IPS-20b (cell line): ENCODE measurements at regions not wholly inside any gene's neighbourhood (a gene's known extent, or its start where the extent isn't known, plus 50 kb on each side); places are given as distances from the start of the nearest gene placed in this dataset.

ENCODE experiments used
- H3K27ac ChIP-seq: one replicate; pipeline ENCODE4 v1.5.1; 2013; ENCODE audit warnings: low read length
- H3K27me3 ChIP-seq: 2 replicates; pipeline ENCODE4 v1.6.1; 2013; ENCODE audit warnings: mild to moderate bottlenecking, low read length, inconsistent platforms; ENCODE audit not compliant: insufficient read depth
- H3K36me3 ChIP-seq: 2 replicates; pipeline ENCODE4 v1.6.1; 2013; ENCODE audit warnings: low read depth, mild to moderate bottlenecking, inconsistent platforms, low read length, moderate library complexity; ENCODE audit not compliant: insufficient read depth
- H3K4me1 ChIP-seq: 2 replicates; pipeline ENCODE4 v1.6.1; 2013; ENCODE audit warnings: mild to moderate bottlenecking, control low read depth, inconsistent platforms, low read length, moderate library complexity; ENCODE audit not compliant: insufficient read depth
- H3K4me3 ChIP-seq: 2 replicates; pipeline ENCODE4 v1.5.1; 2013; ENCODE audit warnings: mild to moderate bottlenecking, low read length, inconsistent platforms
- H3K9ac ChIP-seq: 2 replicates; pipeline ENCODE4 v1.6.1; 2013; ENCODE audit warnings: low read depth, mild to moderate bottlenecking, inconsistent platforms, low read length, moderate library complexity
- H3K9me3 ChIP-seq: 2 replicates; pipeline ENCODE4 v1.6.1; 2013; ENCODE audit warnings: mild to moderate bottlenecking, low read depth, low read length, inconsistent platforms; ENCODE audit not compliant: insufficient read depth

DNA sequence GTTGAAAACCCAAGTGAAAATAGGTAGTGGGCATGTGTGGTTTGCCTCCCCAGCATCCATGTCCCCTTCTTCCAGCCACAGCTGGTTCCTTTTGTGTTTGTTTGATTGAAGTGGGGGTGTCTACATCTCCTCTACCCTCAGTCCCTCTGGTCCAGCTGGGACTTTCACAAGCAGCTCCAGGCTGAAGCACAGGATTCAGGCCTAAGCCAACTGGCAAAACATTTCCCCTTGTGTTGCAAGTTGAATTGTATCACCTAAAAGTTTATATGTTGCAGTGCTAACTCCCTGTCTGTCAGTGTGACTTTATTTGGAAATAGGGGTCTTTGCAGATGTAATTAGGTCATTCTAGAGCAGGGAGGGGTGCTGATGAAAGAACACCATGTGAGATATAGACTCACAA lies 205.9 kb upstream of the ASIC2 start:
- H3K4me1 ChIP-seq: no peaks in the 10 kb centered on the region
- no peaks in the 10 kb centered on the region for H3K36me3 ChIP-seq
- no peak overlapping the region for H3K27ac ChIP-seq
- no peaks in the 10 kb centered on the region for H3K27me3 ChIP-seq
- no peak overlapping the region for H3K4me3 ChIP-seq
- H3K9me3 ChIP-seq: no peaks in the 10 kb centered on the region
- H3K9ac ChIP-seq: no peak overlapping the region

DNA sequence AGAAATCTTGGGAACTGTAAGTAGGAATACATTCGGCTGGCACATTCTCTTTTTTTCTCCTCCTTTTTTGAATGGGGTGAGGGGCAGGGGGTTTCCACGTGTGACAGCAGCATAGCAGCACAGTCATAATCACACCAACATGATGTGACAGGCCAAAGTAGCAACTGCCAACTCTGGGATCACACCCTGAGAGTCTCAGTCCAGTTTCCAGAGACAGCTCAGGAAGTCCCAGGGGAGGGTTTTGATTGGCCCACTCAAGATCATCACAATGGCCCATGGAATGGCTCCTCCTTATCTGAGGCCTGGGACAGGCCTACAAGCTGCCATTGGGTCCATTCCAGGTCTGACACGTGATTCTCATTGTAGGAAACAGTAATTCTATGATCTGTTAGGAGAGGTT lies 207.1 kb upstream of the ASIC2 start:
- H3K4me1 ChIP-seq: no peaks in the 10 kb centered on the region
- H3K9ac ChIP-seq: no peak overlapping the region
- no peak overlapping the region for H3K4me3 ChIP-seq
- H3K36me3 ChIP-seq: no peaks in the 10 kb centered on the region
- no peak overlapping the region for H3K27ac ChIP-seq
- H3K27me3 ChIP-seq: no peaks in the 10 kb centered on the region
- H3K9me3 ChIP-seq: no peaks in the 10 kb centered on the region

DNA sequence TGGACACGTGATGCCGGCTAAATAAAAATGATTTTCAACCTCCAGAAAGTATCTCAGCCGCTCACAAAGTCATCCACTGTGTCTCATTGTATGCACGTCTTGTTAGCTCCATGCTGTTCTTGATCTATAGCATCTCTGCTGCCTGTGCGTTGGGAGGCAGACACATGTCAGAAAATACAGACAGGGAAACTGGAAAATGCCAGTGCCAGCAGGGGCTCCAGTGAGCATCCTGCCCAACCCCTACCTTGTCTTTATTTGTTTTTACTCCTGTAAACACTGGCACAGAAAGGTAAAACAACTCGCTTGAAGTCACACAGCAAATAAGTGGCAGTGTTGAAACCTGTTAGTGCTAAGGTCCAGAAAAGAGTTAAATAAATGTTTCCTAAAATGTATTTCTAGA lies 208.1 kb upstream of the ASIC2 start:
- no peaks in the 10 kb centered on the region for H3K9me3 ChIP-seq
- H3K27ac ChIP-seq: no peak overlapping the region
- H3K27me3 ChIP-seq: no peaks in the 10 kb centered on the region
- H3K9ac ChIP-seq: no peak overlapping the region
- no peaks in the 10 kb centered on the region for H3K36me3 ChIP-seq
- no peak overlapping the region for H3K4me3 ChIP-seq
- H3K4me1 ChIP-seq: no peaks in the 10 kb centered on the region

DNA sequence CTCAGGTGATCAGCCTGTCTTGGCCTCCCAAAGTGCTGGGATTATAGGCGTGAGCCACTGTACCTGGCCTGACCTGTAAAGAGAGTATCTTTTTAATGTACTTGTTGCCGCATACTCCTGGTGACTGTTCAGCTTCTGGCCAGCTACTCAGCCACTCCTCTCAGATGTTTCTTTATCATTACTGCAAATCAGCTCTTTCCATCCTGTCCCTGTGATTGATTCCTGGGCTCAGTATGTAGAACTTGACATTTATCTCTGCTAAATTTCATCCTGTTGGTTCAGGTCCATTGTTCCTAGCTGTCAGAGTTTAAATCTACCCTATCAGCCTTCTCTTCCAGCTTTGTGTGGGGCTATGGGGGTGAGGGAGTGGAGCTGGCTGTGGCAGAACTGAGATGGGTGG lies 211.5 kb upstream of the ASIC2 start:
- H3K9ac ChIP-seq: no peak overlapping the region

DNA sequence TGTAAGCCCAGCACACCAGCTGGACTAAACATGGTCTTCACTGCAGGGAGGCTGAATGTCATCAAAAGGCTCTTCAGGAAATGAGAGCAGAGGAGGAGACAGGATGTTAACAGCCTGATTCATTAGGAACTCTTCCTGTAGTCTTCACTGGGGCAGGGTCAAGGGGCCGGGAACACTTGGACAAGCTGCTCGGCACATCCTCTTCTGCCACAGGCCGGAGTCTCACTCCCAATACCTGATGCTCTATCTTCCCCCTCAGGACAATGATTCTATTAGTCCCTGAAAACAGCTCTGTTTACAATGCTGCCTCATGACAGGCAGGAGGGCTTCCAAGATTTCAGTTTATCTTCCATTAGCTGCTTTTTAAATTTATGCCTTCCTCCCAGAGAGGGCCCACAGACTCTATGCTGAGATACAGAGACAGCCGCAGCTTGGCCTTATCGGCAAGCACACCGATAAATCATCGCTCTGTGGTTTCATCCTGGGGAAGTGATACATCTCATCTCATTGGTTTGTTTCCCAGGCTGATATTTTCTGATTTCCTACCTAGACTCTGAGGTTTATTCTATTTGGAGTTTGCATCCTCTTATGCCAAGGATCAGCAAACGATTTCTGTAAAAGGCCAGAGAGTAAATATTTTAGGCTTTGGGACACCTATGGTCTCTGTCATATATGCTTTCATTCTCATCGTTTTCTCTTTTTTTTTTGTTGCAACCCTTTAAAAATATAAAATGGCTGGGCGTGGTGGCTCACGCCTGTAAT lies 214.0 kb upstream of the ASIC2 start:
- Histone ChIP-seq H3K4me3 (no peak overlapping the region), H3K27me3 (no peaks in the 10 kb centered on the region), H3K9me3 (no peaks in the 10 kb centered on the region), H3K27ac (no peak overlapping the region), H3K9ac (no peak overlapping the region), H3K4me1 (no peaks in the 10 kb centered on the region), H3K36me3 (no peaks in the 10 kb centered on the region)

More for the DNA sequence above, 211.5 kb upstream of the ASIC2 start:
- H3K9me3 ChIP-seq: no peaks in the 10 kb centered on the region
- H3K4me1 ChIP-seq: no peaks in the 10 kb centered on the region
- no peaks in the 10 kb centered on the region for H3K36me3 ChIP-seq
- no peak overlapping the region for H3K4me3 ChIP-seq
- no peaks in the 10 kb centered on the region for H3K27me3 ChIP-seq
- no peak overlapping the region for H3K27ac ChIP-seq

DNA sequence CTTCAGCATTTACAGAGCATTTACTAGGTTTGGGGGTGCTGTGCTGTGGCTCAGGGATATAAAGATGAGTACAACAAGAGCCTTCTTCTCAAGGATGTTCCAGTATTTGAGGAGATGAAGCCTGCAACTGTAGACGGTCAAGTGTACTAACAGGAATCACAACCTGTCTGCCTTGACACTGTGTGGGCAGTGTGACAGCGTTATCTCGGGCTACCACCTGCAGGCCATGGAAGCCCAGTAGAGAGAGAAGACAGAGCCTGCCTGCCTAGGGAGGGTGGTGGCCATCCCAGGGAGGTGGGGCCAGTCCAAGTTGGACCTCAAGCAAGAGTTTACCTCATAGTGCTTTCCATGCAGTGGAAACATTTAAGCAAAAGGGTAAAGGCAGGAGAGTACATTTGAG lies 215.1 kb upstream of the ASIC2 start:
- H3K27ac ChIP-seq: no peak overlapping the region
- H3K27me3 ChIP-seq: no peaks in the 10 kb centered on the region
- H3K4me3 ChIP-seq: no peak overlapping the region
- no peaks in the 10 kb centered on the region for H3K36me3 ChIP-seq
- H3K4me1 ChIP-seq: no peaks in the 10 kb centered on the region
- H3K9me3 ChIP-seq: no peaks in the 10 kb centered on the region
- no peak overlapping the region for H3K9ac ChIP-seq

DNA sequence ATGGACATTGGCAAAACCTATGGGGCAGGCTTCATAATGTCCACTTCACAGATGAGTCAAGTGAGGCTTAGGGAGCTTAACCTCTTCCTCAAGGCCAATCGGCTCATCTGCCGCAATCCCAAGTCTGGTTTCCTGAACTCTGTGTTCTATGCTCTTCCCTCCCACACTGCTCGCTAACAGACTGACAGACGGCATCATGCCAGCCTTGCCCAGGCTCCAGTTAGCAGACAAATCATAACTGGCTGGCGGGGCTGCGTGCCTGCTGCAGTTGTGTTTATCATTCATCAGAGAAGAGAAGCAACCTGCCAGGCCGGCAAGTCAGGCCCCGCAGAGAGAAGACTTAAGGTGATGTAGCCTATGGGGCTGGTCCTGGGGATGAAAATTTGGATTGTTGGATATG lies 216.2 kb upstream of the ASIC2 start:
- Histone ChIP-seq H3K27ac (no peak overlapping the region), H3K9ac (no peak overlapping the region), H3K36me3 (no peaks in the 10 kb centered on the region), H3K4me1 (no peaks in the 10 kb centered on the region), H3K9me3 (no peaks in the 10 kb centered on the region), H3K4me3 (no peak overlapping the region), H3K27me3 (no peaks in the 10 kb centered on the region)

DNA sequence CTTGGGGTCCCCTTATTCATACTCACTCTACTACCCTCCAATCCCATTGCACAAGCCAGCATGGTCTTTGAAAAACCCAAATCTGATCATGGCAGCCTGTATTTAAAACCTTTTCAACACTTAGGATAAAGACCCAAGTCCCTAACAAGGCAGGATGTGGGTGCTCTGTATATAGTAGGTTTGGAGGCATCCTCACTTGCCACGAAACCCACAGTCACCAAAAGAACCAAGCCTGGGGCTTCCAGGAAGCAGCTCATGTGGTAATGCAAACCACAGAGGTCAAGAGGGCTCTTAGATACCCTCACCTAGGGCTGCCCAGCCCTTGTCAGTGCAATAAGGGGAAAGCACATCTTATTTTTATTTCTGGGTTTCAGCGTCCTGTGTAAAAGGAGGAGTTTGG lies 218.6 kb upstream of the ASIC2 start:
- no peaks in the 10 kb centered on the region for H3K9me3 ChIP-seq
- no peak overlapping the region for H3K4me3 ChIP-seq
- H3K27ac ChIP-seq: no peak overlapping the region
- H3K4me1 ChIP-seq: no peaks in the 10 kb centered on the region
- H3K36me3 ChIP-seq: no peaks in the 10 kb centered on the region
- H3K9ac ChIP-seq: no peak overlapping the region
- no peaks in the 10 kb centered on the region for H3K27me3 ChIP-seq

DNA sequence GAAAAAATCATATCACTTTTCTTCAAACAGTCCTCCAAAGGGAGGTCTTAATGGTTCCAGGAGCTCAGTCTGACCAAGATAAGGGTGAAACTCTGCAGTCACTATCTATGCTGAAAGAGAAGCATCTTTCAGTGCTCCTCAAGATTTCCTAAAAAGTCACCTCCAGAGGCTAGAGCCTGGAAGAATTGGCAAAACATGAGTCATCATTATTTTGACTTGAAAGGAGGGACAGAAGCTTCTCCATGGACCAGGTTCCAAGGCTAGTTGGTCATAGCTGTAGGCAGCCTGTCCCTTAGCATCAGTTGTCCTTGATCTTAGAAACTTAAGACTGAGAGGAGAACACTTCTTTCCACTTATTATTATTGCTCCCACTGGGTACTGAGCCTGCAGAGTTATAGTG lies 219.0 kb upstream of the ASIC2 start:
- Histone ChIP-seq H3K9ac (no peak overlapping the region), H3K36me3 (no peaks in the 10 kb centered on the region), H3K27ac (no peak overlapping the region), H3K4me3 (no peak overlapping the region), H3K4me1 (no peaks in the 10 kb centered on the region), H3K27me3 (no peaks in the 10 kb centered on the region), H3K9me3 (no peaks in the 10 kb centered on the region)

DNA sequence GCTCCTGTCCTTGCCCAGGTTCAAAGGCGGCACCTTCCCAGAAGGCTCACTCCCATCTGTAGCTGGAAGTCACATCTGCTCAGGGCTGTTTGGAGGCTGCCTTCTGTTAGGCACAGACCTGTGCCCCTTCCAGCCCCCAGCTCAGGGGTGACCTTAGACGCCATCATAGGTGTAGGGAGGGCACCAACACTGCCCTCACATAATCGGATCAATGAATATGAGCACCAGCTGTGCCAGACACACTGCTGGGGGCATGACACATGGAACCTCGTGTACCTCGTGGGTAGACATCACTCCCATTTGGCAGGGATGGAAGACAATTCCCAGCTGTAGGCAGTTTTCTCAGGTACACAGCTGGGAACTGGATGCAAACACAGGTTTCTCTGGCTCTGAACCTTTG lies 220.7 kb upstream of the ASIC2 start:
- no peaks in the 10 kb centered on the region for H3K36me3 ChIP-seq
- no peaks in the 10 kb centered on the region for H3K9me3 ChIP-seq

DNA sequence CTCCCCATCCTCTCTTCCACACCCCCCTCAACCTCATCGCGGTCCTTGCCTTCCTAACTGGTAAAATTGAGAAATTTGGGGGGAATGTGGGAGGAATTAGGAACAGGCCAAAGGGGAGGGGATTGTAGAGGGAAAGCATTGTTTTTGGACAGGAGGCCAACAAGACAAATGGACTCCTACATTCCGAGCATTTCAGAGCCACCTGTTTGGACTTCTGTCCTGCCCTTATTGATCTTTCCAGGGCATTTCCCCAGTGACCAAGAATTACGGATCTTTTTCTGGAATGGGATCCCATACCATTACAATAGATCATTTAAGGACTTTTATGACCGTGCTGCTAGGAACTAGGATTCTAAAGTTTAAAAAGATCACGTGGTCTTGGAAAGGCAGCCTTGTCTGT lies 221.3 kb upstream of the ASIC2 start:
- no peaks in the 10 kb centered on the region for H3K36me3 ChIP-seq
- no peak overlapping the region for H3K27ac ChIP-seq
- no peaks in the 10 kb centered on the region for H3K9me3 ChIP-seq
- H3K4me3 ChIP-seq: no peak overlapping the region
- no peak overlapping the region for H3K9ac ChIP-seq
- no peaks in the 10 kb centered on the region for H3K4me1 ChIP-seq
- no peaks in the 10 kb centered on the region for H3K27me3 ChIP-seq

More for the DNA sequence above, 220.7 kb upstream of the ASIC2 start:
- no peak overlapping the region for H3K27ac ChIP-seq
- H3K4me3 ChIP-seq: no peak overlapping the region
- H3K9ac ChIP-seq: no peak overlapping the region
- no peaks in the 10 kb centered on the region for H3K4me1 ChIP-seq
- H3K27me3 ChIP-seq: no peaks in the 10 kb centered on the region

DNA sequence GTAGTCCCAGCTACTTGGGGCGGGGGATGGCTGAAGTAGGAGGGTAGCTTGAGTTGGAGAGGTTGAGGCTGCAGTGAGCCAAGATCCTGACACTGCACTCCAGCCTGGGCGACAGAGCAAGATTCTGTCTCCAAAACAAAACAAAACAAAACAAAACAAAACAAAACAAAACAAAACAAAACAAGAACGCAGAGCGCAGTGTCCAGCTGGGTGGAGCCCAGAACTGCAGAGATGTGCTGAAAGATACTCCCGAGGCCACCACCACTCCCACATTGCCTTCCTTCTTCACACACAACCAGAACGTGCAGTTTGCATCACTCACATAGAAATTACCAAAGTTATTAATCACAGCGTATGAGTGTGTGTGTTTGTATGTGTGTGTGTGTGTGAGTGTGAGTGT lies 222.9 kb upstream of the ASIC2 start:
- Histone ChIP-seq H3K9me3 (no peaks in the 10 kb centered on the region), H3K9ac (no peak overlapping the region), H3K36me3 (no peaks in the 10 kb centered on the region), H3K4me1 (no peaks in the 10 kb centered on the region), H3K27me3 (no peaks in the 10 kb centered on the region), H3K27ac (no peak overlapping the region), H3K4me3 (no peak overlapping the region)
